ENCODE measurements at regions not wholly inside any gene's neighbourhood (a gene's known extent, or its start where the extent isn't known, plus 50 kb on each side); places are given as distances from the start of the nearest gene placed in this dataset.

GRCh38 chr2:11027195-11027594 is 115.5 kb downstream of the KCNF1 start:
- no peaks in the 10 kb centered on the region for H3K4me1 Mint-ChIP-seq (ENCODE audit: low read depth, unreplicated experiment)
- no peaks in the 10 kb centered on the region for H3K9me3 Mint-ChIP-seq (ENCODE audit: unreplicated experiment)

GRCh38 chr2:11028407-11028916 is 116.7 kb downstream of the KCNF1 start:
- H3K4me1 Mint-ChIP-seq (ENCODE audit: low read depth, unreplicated experiment), result no peaks in the 10 kb centered on the region
- Histone ChIP-seq H3K4me1 (no peaks in the 10 kb centered on the region), H3K27me3 (replicated peaks; ENCODE audit: control insufficient read depth, insufficient read depth, low read length) (no peaks in the 10 kb centered on the region), H3K36me3 (ENCODE audit: control insufficient read depth, insufficient read depth, low read length) (no peaks in the 10 kb centered on the region), H3K9me3 (no peaks in the 10 kb centered on the region), H3K4me3 (ENCODE audit: low read depth, low read length) (no peak overlapping the region)
- H3K36me3 Mint-ChIP-seq (ENCODE audit: insufficient read depth, unreplicated experiment), result no peaks in the 10 kb centered on the region
- H3K27me3 Mint-ChIP-seq (ENCODE audit: insufficient read depth, unreplicated experiment), result no peaks in the 10 kb centered on the region
- no peak overlapping the region for H3K4me3 Mint-ChIP-seq (ENCODE audit: unreplicated experiment)
- H3K9me3 Mint-ChIP-seq (ENCODE audit: unreplicated experiment), result no peaks in the 10 kb centered on the region
- H3K27ac Mint-ChIP-seq (ENCODE audit: unreplicated experiment), result no peak overlapping the region
- intact Hi-C loops (cut with micrococcal nuclease; ENCODE audit: unreplicated experiment), result loop anchor here (2.0 kb wide), 1 partner anchor 196 kb away; no protein-coding TSS in a partner anchor
- no TSS peak for BruUV-seq (replicated peaks)
- peak in 1 of 2 experiments; percentile 50 for TF ChIP-seq CTCF (IDR thresholded peaks at IDR 0.05; ENCODE audit: insufficient read depth in 1 of 2, low read depth in 1 of 2, low read length in 1 of 2, severe bottlenecking in 1 of 2, unreplicated experiment in 1 of 2)
- POLR2A ChIA-PET, result no interaction called here
- no peak for DNase-seq
- CTCF ChIA-PET, result interaction anchor here (1.5 kb wide), 1 partner anchor 196 kb away, joined by 4 read pairs; no protein-coding TSS in a partner anchor

More at GRCh38 chr2:11027195-11027594, 115.5 kb downstream of the KCNF1 start:
- H3K9me3 ChIP-seq, result no peaks in the 10 kb centered on the region
- H3K4me3 Mint-ChIP-seq (ENCODE audit: unreplicated experiment), result no peak overlapping the region
- POLR2A ChIA-PET, result no interaction called here
- H3K27me3 Mint-ChIP-seq (ENCODE audit: insufficient read depth, unreplicated experiment), result peaks cover under 1% of the 10 kb centered on the region
- no peaks in the 10 kb centered on the region for H3K36me3 ChIP-seq (ENCODE audit: control insufficient read depth, insufficient read depth, low read length)
- intact Hi-C loops (cut with micrococcal nuclease; ENCODE audit: unreplicated experiment), result no loop called here
- DNase-seq, result no peak
- H3K4me1 ChIP-seq, result no peaks in the 10 kb centered on the region
- TF ChIP-seq CTCF (IDR thresholded peaks at IDR 0.05; ENCODE audit: insufficient read depth in 1 of 2, low read depth in 1 of 2, low read length in 1 of 2, severe bottlenecking in 1 of 2, unreplicated experiment in 1 of 2), result no peak
- CTCF ChIA-PET, result interaction anchor here (0.7 to 1.5 kb wide), 2 partner anchors 16 to 195 kb away, joined by 3 to 4 read pairs; no protein-coding TSS in a partner anchor
- no peak overlapping the region for H3K4me3 ChIP-seq (ENCODE audit: low read depth, low read length)
- no peaks in the 10 kb centered on the region; the same call in 1 of the 2 replicates for H3K27me3 ChIP-seq (replicated peaks; ENCODE audit: control insufficient read depth, insufficient read depth, low read length)
- H3K36me3 Mint-ChIP-seq (ENCODE audit: insufficient read depth, unreplicated experiment), result no peaks in the 10 kb centered on the region
- no peak overlapping the region for H3K27ac Mint-ChIP-seq (ENCODE audit: unreplicated experiment)
- no TSS peak for BruUV-seq (replicated peaks)

DNA sequence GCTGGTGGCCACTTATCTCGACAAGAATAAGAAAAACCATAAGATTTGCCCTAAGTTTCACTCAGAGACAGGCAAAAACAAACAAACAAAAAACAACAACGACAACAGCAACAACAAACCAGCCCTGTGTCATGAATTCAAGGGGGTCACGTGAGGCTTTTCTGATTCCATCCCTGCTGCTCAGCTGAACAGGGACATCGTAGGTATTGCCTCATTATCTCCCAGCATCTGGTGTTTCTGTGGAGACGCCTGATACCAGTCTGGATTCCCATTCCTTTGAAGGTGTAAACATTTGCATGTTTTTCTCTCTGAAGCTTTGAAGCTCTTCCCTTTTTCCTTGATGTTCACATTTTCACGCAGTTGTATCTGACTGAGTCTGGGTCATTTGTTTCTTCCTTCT is 117.4 kb downstream of the KCNF1 start:
- no TSS peak for BruUV-seq (replicated peaks)
- no peak overlapping the region for H3K27ac Mint-ChIP-seq (ENCODE audit: unreplicated experiment)
- H3K36me3 Mint-ChIP-seq (ENCODE audit: insufficient read depth, unreplicated experiment), result no peaks in the 10 kb centered on the region
- H3K9me3 Mint-ChIP-seq (ENCODE audit: unreplicated experiment), result no peaks in the 10 kb centered on the region
- H3K4me3 Mint-ChIP-seq (ENCODE audit: unreplicated experiment), result no peak overlapping the region
- DNase-seq, result no peak
- CTCF ChIA-PET, result no interaction called here
- Histone ChIP-seq H3K9me3 (no peaks in the 10 kb centered on the region), H3K4me3 (ENCODE audit: low read depth, low read length) (no peak overlapping the region), H3K4me1 (no peaks in the 10 kb centered on the region), H3K27me3 (replicated peaks; ENCODE audit: control insufficient read depth, insufficient read depth, low read length) (no peaks in the 10 kb centered on the region), H3K36me3 (ENCODE audit: control insufficient read depth, insufficient read depth, low read length) (no peaks in the 10 kb centered on the region)
- no peak for TF ChIP-seq CTCF (IDR thresholded peaks at IDR 0.05; ENCODE audit: insufficient read depth in 1 of 2, low read depth in 1 of 2, low read length in 1 of 2, severe bottlenecking in 1 of 2, unreplicated experiment in 1 of 2)
- POLR2A ChIA-PET, result no interaction called here
- intact Hi-C loops (cut with micrococcal nuclease; ENCODE audit: unreplicated experiment), result loop anchor here (2.0 kb wide), 1 partner anchor 196 kb away; no protein-coding TSS in a partner anchor
- H3K27me3 Mint-ChIP-seq (ENCODE audit: insufficient read depth, unreplicated experiment), result no peaks in the 10 kb centered on the region
- no peaks in the 10 kb centered on the region for H3K4me1 Mint-ChIP-seq (ENCODE audit: low read depth, unreplicated experiment)
